Neural progenitor cell (in vitro differentiated cells): ENCODE measurements at regions not wholly inside any gene's neighbourhood (a gene's known extent, or its start where the extent isn't known, plus 50 kb on each side); places are given as distances from the start of the nearest gene placed in this dataset.

Experiments
- DNase-seq: peaks from one replicate; pipeline ENCODE4 v3.0.0-alpha.2; 2016; ENCODE audit warnings: low spot score
- H2AFZ ChIP-seq: fragments of 200-600 bp; sonication (generic); replicated peaks from 2 replicates; pipeline ENCODE4 v1.6.1; 2016; ENCODE audit warnings: antibody characterized with exemption
- H3F3A ChIP-seq: fragments of 200-600 bp; sonication (generic); 2 replicates; pipeline ENCODE4 v1.6.1; 2016; ENCODE audit warnings: antibody characterized with exemption, low read depth
- H3K27ac ChIP-seq: fragments of 200-600 bp; sonication (generic); 2 replicates; pipeline ENCODE4 v1.5.1; 2016; ENCODE audit warnings: mild to moderate bottlenecking
- H3K27me3 ChIP-seq: fragments of 200-600 bp; sonication (generic); 2 replicates; pipeline ENCODE4 v1.6.1; 2016; ENCODE audit warnings: mild to moderate bottlenecking, moderate library complexity
- H3K36me3 ChIP-seq: fragments of 200-600 bp; sonication (generic); 2 replicates; pipeline ENCODE4 v1.5.1; 2016
- H3K4me1 ChIP-seq: fragments of 200-600 bp; sonication (generic); 2 replicates; pipeline ENCODE4 v1.6.1; 2016; ENCODE audit warnings: mixed run types
- H3K4me2 ChIP-seq: fragments of 200-600 bp; sonication (generic); 2 replicates; pipeline ENCODE4 v1.6.1; 2016
- H3K4me3 ChIP-seq: fragments of 200-600 bp; sonication (generic); 2 replicates; pipeline ENCODE4 v1.5.1; 2016
- H3K79me2 ChIP-seq: fragments of 200-600 bp; sonication (generic); 2 replicates; pipeline ENCODE4 v1.6.1; 2016; ENCODE audit warnings: low read depth
- H3K9ac ChIP-seq: fragments of 200-600 bp; sonication (generic); 2 replicates; pipeline ENCODE4 v1.6.1; 2016
- H3K9me3 ChIP-seq: fragments of 200-600 bp; sonication (generic); 2 replicates; pipeline ENCODE4 v1.5.1; 2016; ENCODE audit warnings: low read depth
- H4K20me1 ChIP-seq: fragments of 200-600 bp; sonication (generic); 2 replicates; pipeline ENCODE4 v1.6.1; 2016; ENCODE audit warnings: low read depth
- H3K27ac Mint-ChIP-seq: 3 replicates; pipeline ENCODE4 v1.8.0; 2021; ENCODE audit warnings: mixed read lengths
- H3K27me3 Mint-ChIP-seq: 2 replicates; pipeline ENCODE4 v1.8.0; 2022; ENCODE audit warnings: low read depth, mild to moderate bottlenecking, inconsistent platforms, moderate library complexity, mixed read lengths; ENCODE audit not compliant: insufficient read depth
- H3K36me3 Mint-ChIP-seq: 3 replicates; pipeline ENCODE4 v1.8.0; 2021; ENCODE audit warnings: mixed read lengths
- H3K4me1 Mint-ChIP-seq: 3 replicates; pipeline ENCODE4 v1.8.0; 2021; ENCODE audit warnings: mixed read lengths
- H3K4me3 Mint-ChIP-seq: 3 replicates; pipeline ENCODE4 v1.8.0; 2021; ENCODE audit warnings: mild to moderate bottlenecking, moderate library complexity, mixed read lengths
- H3K9me3 Mint-ChIP-seq: 3 replicates; pipeline ENCODE4 v1.8.0; 2020; ENCODE audit warnings: mixed read lengths
- EZH2 ChIP-seq: fragments of 200-600 bp; sonication (generic); IDR thresholded peaks from 2 replicates; pipeline ENCODE4 v1.6.1; 2017; ENCODE audit warnings: antibody characterized with exemption, mild to moderate bottlenecking, moderate library complexity
- EZH2phosphoT487 ChIP-seq: fragments of 200-600 bp; sonication (generic); IDR thresholded peaks from 2 replicates; pipeline ENCODE4 v1.6.1; 2017; ENCODE audit warnings: antibody characterized with exemption
- TF ChIP-seq, protein P1 (sequence below): fragments of 200-600 bp; sonication (generic); IDR thresholded peaks from 2 replicates; pipeline ENCODE4 v1.5.1; 2017; ENCODE audit warnings: antibody characterized with exemption, mild to moderate bottlenecking

DNA sequence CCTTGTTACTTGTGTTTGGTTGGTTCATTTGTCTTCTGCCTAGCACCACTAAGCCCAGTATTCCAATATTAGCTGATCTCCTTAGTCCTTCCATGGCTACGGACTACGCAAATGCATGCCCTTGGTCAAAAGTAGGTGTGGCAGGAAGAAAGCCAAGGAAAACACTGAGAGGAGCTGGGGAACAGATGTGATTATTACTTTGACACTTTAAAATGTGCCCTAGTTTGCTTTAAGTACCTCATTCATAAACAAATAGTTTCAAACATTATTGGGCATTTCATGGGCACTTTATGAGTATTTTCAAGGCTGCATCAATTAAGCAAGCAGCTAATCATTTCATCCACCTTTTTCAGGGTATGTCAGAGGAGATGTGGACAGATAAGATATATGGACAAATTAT lies 60.1 kb upstream of the HDDC2 start:
- no peak overlapping the region for H3K4me2 ChIP-seq
- H3F3A ChIP-seq: peaks cover 24% of the 10 kb centered on the region
- H2AFZ ChIP-seq: no peak overlapping the region
- H3K9ac ChIP-seq: no peak overlapping the region
- Mint-ChIP-seq H3K27ac (no peak overlapping the region), H3K4me1 (peaks cover 25% of the 10 kb centered on the region), H3K4me3 (no peak overlapping the region), H3K36me3 (no peaks in the 10 kb centered on the region), H3K27me3 (peaks cover 18% of the 10 kb centered on the region), H3K9me3 (no peaks in the 10 kb centered on the region)
- no peak overlapping the region for H3K4me3 ChIP-seq
- peaks cover 8% of the 10 kb centered on the region for H4K20me1 ChIP-seq
- peaks cover 95% of the 10 kb centered on the region for H3K27me3 ChIP-seq
- no peak for TF ChIP-seq EZH2phosphoT487
- no peak for TF ChIP-seq EZH2
- TF ChIP-seq, protein P1, sequence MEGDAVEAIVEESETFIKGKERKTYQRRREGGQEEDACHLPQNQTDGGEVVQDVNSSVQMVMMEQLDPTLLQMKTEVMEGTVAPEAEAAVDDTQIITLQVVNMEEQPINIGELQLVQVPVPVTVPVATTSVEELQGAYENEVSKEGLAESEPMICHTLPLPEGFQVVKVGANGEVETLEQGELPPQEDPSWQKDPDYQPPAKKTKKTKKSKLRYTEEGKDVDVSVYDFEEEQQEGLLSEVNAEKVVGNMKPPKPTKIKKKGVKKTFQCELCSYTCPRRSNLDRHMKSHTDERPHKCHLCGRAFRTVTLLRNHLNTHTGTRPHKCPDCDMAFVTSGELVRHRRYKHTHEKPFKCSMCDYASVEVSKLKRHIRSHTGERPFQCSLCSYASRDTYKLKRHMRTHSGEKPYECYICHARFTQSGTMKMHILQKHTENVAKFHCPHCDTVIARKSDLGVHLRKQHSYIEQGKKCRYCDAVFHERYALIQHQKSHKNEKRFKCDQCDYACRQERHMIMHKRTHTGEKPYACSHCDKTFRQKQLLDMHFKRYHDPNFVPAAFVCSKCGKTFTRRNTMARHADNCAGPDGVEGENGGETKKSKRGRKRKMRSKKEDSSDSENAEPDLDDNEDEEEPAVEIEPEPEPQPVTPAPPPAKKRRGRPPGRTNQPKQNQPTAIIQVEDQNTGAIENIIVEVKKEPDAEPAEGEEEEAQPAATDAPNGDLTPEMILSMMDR: no peak
- H3K4me1 ChIP-seq: peaks cover 8% of the 10 kb centered on the region
- no peak overlapping the region for H3K27ac ChIP-seq
- no peaks in the 10 kb centered on the region for H3K9me3 ChIP-seq
- no peak for DNase-seq
- H3K36me3 ChIP-seq: no peaks in the 10 kb centered on the region
- no peaks in the 10 kb centered on the region for H3K79me2 ChIP-seq

DNA sequence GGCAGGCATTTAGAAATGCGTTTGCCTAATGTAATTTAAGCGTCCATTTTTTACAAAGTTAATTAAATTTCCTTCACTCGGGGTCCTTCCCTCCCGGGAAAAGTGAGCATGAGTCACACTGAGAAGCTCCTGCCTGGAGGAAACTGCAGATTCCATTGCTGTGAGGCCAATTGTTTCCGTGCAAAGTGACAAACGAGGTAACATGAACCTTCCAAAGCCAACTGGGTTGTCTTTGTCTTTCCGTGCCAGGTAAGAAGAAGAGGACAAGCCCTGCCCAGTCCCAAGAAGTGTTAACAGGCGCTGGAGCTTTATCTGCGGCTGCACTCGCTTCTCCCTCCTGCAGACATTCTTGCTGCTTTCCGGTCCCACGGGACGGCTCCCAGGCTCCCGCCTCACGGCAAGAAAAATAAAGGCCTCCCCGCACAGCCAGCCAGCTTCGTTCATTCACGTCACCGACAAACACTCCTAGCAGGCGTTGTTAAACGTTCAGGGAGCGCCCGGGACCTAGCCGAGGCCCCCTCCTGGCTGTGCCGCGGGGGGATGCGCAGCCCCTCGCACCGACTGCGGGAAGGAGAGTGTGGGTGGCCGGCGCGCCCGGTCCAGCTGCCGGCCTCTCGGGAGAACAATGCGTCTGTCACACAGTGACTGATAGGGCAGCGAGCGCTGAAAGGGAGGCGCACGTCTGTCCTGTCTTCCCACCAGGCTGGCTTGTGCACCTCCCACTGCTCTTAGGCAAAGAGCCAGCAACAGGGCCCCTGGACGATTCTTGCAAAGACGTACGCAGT lies 61.5 kb upstream of the HDDC2 start:
- no peaks in the 10 kb centered on the region for H3K36me3 Mint-ChIP-seq
- peak; percentile 91 for DNase-seq
- peaks cover 24% of the 10 kb centered on the region for H3F3A ChIP-seq
- H3K9ac ChIP-seq: no peak overlapping the region
- peaks cover 16% of the 10 kb centered on the region for H3K4me1 Mint-ChIP-seq
- no peak overlapping the region for H3K27ac ChIP-seq
- H3K4me1 ChIP-seq: peaks cover 8% of the 10 kb centered on the region
- TF ChIP-seq EZH2 (no peak), EZH2phosphoT487 (no peak)
- TF ChIP-seq, protein P1: peak; percentile 18
- peak overlapping the region; percentile 74 for H3K4me3 Mint-ChIP-seq
- H3K79me2 ChIP-seq: no peaks in the 10 kb centered on the region
- H3K4me2 ChIP-seq: peak overlapping the region; percentile 85
- no peaks in the 10 kb centered on the region for H3K9me3 ChIP-seq
- peaks cover 18% of the 10 kb centered on the region for H3K27me3 Mint-ChIP-seq
- no peaks in the 10 kb centered on the region for H3K9me3 Mint-ChIP-seq
- H3K27ac Mint-ChIP-seq: no peak overlapping the region
- H3K36me3 ChIP-seq: no peaks in the 10 kb centered on the region
- H3K27me3 ChIP-seq: peaks cover 84% of the 10 kb centered on the region
- H4K20me1 ChIP-seq: peaks cover 8% of the 10 kb centered on the region
- H2AFZ ChIP-seq: peak overlapping the region; percentile 35
- peak overlapping the region; percentile 51 for H3K4me3 ChIP-seq

DNA sequence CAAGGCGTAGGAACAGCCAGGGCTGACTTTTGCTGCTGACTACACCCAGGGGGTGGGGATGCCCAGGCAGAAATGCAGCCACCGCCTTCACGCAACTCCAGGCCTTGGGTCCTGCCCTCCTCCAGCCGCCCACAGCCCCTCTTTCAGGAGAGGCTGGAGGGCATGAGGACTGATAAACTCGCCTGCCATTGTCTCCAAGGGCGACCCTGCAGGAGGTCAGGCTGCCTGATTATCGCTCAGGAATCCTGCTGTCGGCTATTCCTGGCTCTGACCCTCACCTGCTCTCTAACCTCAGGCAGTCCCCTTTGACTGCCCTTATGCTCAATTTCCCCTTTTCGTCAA lies 62.0 kb upstream of the HDDC2 start:
- TF ChIP-seq EZH2phosphoT487 (no peak), EZH2 (no peak)
- TF ChIP-seq, protein P1: no peak
- Mint-ChIP-seq H3K4me3 (peak overlapping the region; percentile 74), H3K36me3 (no peaks in the 10 kb centered on the region), H3K27me3 (peaks cover 18% of the 10 kb centered on the region), H3K4me1 (peaks cover 14% of the 10 kb centered on the region), H3K27ac (no peak overlapping the region), H3K9me3 (no peaks in the 10 kb centered on the region)
- peak overlapping the region; percentile 85 for H3K4me2 ChIP-seq
- peaks cover 24% of the 10 kb centered on the region for H3F3A ChIP-seq
- no peaks in the 10 kb centered on the region for H3K79me2 ChIP-seq
- no peak overlapping the region for H3K9ac ChIP-seq
- peak overlapping the region; percentile 51 for H3K4me3 ChIP-seq
- peaks cover 79% of the 10 kb centered on the region for H3K27me3 ChIP-seq
- no peaks in the 10 kb centered on the region for H3K36me3 ChIP-seq
- no peak overlapping the region for H3K27ac ChIP-seq
- peaks cover 8% of the 10 kb centered on the region for H3K4me1 ChIP-seq
- no peak for DNase-seq
- H2AFZ ChIP-seq: no peak overlapping the region
- H4K20me1 ChIP-seq: peaks cover 8% of the 10 kb centered on the region
- H3K9me3 ChIP-seq: no peaks in the 10 kb centered on the region
